ENCODE measurements at regions not wholly inside any gene's neighbourhood (a gene's known extent, or its start where the extent isn't known, plus 50 kb on each side); places are given as distances from the start of the nearest gene placed in this dataset.

DNA sequence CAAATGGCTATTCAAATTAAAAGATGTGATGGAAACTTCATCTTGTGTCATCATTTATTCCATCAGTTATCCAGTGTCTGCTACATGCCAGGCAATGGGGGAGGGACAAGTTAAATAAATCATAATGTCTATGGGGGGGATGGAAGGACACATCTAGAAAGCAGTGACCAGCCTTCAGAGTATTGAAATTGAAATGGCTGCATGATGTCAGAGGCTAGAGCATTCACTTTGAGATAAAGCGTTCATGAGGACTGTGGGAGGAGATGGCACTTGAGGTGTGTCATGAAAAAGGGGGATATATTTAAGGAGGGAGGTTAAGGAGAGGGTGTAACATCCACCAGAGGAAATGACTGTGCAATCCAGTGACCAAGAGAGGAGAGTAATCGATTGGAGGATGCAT is 50.6 kb downstream of the SLIT2 start:
- Histone ChIP-seq H3K4me3 (no peak overlapping the region), H3K27ac (no peak overlapping the region), H3K4me1 (replicated peaks in 1 of 2) (peaks cover 6 to 8% of the 10 kb centered on the region in 2 donors)
- in situ Hi-C loops (cut with MboI; ENCODE audit: low pct_unique_long_range_greater_than_20kb in 2 of 9, low sequenced_read_pairs in 9 of 9, unreplicated experiment in 9 of 9), result loop anchor here in 2 of 9 experiments (25.0 kb wide), 1 partner anchor 385 kb away; no protein-coding TSS in a partner anchor
- ATAC-seq (replicated peaks in 6 of 8), result peak in 6 of 8 experiments; percentile 20 to 88 (median 75)
- 43 to 100% (median 83%) methylated on average over 1 to 2 of the region's 2 CpGs; no CpG with 5 or more reads in 3 of the 10 experiments for WGBS, 10 experiments

DNA sequence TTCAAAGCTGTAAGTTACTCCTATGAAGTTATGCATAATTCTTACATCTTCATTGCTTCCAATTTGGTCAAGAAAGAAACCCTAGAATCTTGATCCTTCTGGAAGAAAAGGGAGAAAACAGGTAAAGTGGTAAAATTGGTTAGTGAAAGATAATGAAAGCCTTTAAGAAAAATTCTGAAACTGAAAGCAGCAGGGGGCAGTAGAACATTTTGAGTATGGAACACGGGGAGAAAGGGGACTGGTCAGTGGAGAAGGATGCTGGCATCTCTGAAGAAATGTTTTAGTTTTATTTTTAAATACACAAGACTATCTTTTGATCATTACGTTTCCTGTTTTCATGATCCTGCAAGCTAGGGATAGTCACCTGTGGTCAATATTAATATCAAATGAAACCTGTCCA is 54.3 kb downstream of the SLIT2 start:
- Histone ChIP-seq H3K4me3 (no peak overlapping the region), H3K4me1 (replicated peaks in 1 of 2) (peaks cover 6 to 8% of the 10 kb centered on the region in 2 donors), H3K27ac (no peak overlapping the region)
- peak in 1 of 8 experiments; percentile 41 for ATAC-seq (replicated peaks in 6 of 8)
- in situ Hi-C loops (cut with MboI; ENCODE audit: low pct_unique_long_range_greater_than_20kb in 2 of 9, low sequenced_read_pairs in 9 of 9, unreplicated experiment in 9 of 9), result loop anchor here in 2 of 9 experiments (25.0 kb wide), 1 partner anchor 381 kb away; no protein-coding TSS in a partner anchor
- 13 to 100% (median 65%) methylated on average over 1 to 2 of the region's 2 CpGs for WGBS, 10 experiments

DNA sequence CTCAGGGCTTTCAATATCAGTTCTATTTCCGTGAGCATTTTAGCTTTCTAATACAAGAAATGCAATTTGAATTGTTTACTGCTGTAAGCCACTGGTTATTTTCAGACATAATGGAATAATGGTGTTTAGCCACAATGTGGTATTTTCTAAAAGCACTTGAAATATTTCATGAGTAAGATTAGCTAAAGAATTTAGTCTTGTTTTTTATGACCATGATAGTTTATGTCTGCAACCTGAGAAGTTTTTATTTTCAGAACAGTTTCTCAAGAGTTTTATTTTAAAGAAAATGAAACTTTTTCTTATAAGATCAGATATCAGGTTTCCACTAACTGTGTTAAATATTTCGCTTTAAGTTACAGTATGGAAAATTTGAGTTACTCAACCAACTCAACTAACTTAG is 60.2 kb downstream of the SLIT2 start:
- in situ Hi-C loops (cut with MboI; ENCODE audit: low pct_unique_long_range_greater_than_20kb in 2 of 9, low sequenced_read_pairs in 9 of 9, unreplicated experiment in 9 of 9), result loop anchor here in 2 of 9 experiments (25.0 kb wide), 1 partner anchor 375 kb away; no protein-coding TSS in a partner anchor
- no peak overlapping the region for H3K4me3 ChIP-seq
- H3K27ac ChIP-seq, result no peak overlapping the region
- H3K4me1 ChIP-seq (replicated peaks in 1 of 2), result peaks cover 0 to 2% of the 10 kb centered on the region in 2 donors
- WGBS, 10 experiments, result 83 to 100% (median 100%) methylated on average over 1 to 2 of the region's 2 CpGs
- ATAC-seq (replicated peaks in 6 of 8), result no peak

DNA sequence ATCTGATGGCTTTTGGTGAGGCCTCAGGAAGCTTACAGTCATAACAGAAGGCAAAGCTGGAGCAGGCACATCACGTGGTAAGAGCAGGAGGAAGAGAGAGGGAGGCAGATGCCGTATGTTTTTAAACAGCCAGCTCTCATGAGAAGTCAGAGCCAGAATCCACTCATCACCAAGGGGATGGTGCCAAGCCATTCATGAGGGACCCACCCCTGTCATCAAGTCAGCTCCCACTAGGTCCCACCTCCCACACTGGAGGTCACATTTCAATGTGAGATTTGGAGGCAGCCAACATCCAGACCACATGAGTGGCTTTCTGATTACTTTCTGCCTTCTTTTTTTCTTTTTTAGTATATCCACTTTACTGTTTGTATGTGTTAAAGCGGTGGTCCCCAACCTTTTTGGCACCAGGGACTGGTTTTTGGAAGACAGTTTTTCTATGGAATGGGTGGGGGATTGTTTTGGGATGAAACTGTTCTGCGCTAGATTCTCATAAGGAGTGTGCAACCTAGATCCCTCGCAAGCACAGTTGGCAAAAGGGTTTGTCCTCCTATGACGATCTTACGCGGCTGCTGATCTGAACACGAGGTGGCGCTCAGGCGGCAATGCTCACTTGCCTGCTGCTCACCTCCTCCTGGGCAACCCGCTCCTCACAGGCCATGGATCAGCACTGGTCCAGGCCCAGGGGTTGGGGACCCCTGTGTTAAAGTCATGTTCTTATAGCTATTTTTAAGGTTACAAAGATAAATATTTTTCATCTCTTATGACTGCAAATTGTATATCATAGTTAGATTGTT is 61.7 kb downstream of the SLIT2 start:
- in situ Hi-C loops (cut with MboI; ENCODE audit: low pct_unique_long_range_greater_than_20kb in 2 of 9, low sequenced_read_pairs in 9 of 9, unreplicated experiment in 9 of 9), result loop anchor here in 2 of 9 experiments (25.0 kb wide), 1 partner anchor 374 kb away; no protein-coding TSS in a partner anchor
- peaks cover 9 to 17% of the 10 kb centered on the region in 2 donors for H3K4me1 ChIP-seq (replicated peaks in 1 of 2)
- peak in 1 of 8 experiments; percentile 62 for ATAC-seq (replicated peaks in 6 of 8)
- no peak overlapping the region for H3K4me3 ChIP-seq
- WGBS, 10 experiments, result 43 to 100% (median 79%) methylated on average over 1 to 10 of the region's 12 CpGs; no CpG with 5 or more reads in 2 of the 10 experiments
- no peak overlapping the region for H3K27ac ChIP-seq

DNA sequence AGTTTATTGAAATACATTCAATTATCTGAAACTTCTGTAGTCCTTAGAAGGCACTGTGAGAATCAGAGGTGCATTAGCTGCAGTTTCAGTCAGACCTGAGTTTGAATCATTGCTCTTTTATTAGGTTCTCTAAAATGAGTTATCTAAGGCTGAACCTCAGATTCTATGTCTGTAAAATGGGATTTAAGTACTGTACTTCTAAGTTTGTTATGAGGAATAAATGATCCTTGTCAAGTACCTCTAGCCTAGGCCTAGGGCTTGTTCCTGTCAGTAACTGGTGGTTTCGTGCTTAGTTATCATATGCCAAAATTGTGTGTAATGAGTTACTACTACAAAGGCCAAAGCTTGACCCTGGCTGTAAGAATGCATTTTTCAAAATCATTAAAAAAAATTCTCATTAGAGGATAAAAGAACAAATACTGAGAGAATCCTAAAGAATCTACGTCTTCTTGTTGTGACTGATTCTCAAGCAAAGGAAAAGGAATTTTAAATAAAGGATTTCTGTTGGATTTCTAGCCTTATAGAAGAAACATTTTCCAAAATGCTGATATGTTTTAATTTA is 65.8 kb downstream of the SLIT2 start:
- Histone ChIP-seq H3K27ac (peak overlapping the region in 1 of 2 donors; percentile 46), H3K4me3 (no peak overlapping the region), H3K4me1 (replicated peaks in 1 of 2) (peaks cover 24 to 32% of the 10 kb centered on the region in 2 donors)
- ATAC-seq (replicated peaks in 6 of 8), result peak in 2 of 8 experiments; percentile 11 to 21
- 17 to 100% (median 67%) methylated on average over 1 to 2 of the region's 2 CpGs; no CpG with 5 or more reads in 1 of the 10 experiments for WGBS, 10 experiments
- in situ Hi-C loops (cut with MboI; ENCODE audit: low pct_unique_long_range_greater_than_20kb in 2 of 9, low sequenced_read_pairs in 9 of 9, unreplicated experiment in 9 of 9), result loop anchor here in 2 of 9 experiments (25.0 kb wide), 1 partner anchor 370 kb away; no protein-coding TSS in a partner anchor

DNA sequence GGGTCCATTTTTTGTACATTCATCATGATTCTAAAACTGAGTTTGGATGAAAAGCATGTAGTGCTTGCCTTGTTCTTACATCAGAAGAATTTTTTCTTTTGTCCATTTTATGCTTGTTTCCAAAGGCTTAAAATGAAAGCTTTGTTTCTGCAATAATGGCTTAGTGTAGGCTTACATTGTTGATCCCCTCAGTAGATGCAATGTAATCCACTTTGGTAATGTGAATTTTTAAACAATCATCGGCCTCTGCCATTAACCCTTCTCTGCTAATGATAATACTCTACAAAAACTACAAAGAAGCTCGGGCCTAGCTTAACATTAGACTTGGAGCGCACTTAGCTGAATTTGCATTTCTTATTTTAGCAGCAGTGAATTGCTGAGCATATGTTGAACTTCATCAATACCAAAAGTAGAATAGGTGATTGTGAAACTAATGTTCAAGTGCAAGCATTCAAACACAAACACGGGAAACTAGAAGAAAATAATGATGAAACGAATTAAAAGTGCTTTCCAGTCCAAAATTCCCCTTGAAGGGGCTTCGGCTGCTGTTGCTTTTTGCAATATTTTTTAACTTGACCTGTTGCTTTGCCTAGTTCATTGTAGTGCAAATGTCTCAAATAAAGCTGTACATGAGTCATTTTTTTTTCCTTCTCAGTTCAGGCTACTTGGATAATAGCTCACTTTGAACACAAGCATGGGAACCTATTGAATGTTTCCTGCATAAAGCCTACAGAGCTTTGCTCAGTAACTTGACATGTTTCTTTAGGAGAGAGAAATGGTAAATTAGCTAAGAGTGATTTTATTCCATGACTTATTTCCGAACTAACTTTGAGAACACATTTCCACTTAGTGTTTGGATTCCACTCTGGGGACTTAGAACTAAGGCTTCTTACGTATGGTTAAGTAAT is 66.5 kb downstream of the SLIT2 start:
- peak in 7 of 8 experiments; percentile 17 to 83 (median 74) for ATAC-seq (replicated peaks in 6 of 8)
- WGBS, 10 experiments, result 3 to 85% (median 24%) methylated on average over 2 to 8 of the region's 8 CpGs
- in situ Hi-C loops (cut with MboI; ENCODE audit: low pct_unique_long_range_greater_than_20kb in 2 of 9, low sequenced_read_pairs in 9 of 9, unreplicated experiment in 9 of 9), result loop anchor here in 2 of 9 experiments (25.0 kb wide), 1 partner anchor 369 kb away; no protein-coding TSS in a partner anchor
- Histone ChIP-seq H3K27ac (peak overlapping the region in 1 of 2 donors; percentile 46), H3K4me3 (no peak overlapping the region), H3K4me1 (replicated peaks in 1 of 2) (peaks cover 24 to 32% of the 10 kb centered on the region in 2 donors)

DNA sequence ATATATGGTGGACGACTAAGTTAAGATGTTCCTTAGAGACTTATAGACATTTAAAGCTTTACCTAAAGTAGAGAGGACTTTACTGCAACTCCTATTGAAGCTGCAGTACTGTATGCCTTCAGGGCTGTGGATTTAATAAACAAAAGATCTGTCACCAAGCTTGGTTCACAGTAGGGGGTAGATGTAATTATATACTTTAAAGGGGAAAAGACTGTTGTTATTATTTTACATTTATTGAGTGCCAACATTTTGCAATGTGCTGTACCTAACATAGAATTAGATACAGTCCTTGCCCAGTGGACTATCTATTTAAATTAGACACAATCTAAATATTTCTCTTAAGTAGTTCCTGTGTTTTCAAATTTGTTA is 67.2 kb downstream of the SLIT2 start:
- peaks cover 24 to 32% of the 10 kb centered on the region in 2 donors for H3K4me1 ChIP-seq (replicated peaks in 1 of 2)
- no peak overlapping the region for H3K27ac ChIP-seq
- WGBS, 10 experiments, result 0 to 100% (median 20%) methylated on average over 1 of the region's 1 CpG; no CpG with 5 or more reads in 3 of the 10 experiments
- H3K4me3 ChIP-seq, result no peak overlapping the region
- in situ Hi-C loops (cut with MboI; ENCODE audit: low pct_unique_long_range_greater_than_20kb in 2 of 9, low sequenced_read_pairs in 9 of 9, unreplicated experiment in 9 of 9), result loop anchor here in 2 of 9 experiments (25.0 kb wide), 1 partner anchor 368 kb away; no protein-coding TSS in a partner anchor
- ATAC-seq (replicated peaks in 6 of 8), result peak in 6 of 8 experiments; percentile 23 to 55 (median 36)

DNA sequence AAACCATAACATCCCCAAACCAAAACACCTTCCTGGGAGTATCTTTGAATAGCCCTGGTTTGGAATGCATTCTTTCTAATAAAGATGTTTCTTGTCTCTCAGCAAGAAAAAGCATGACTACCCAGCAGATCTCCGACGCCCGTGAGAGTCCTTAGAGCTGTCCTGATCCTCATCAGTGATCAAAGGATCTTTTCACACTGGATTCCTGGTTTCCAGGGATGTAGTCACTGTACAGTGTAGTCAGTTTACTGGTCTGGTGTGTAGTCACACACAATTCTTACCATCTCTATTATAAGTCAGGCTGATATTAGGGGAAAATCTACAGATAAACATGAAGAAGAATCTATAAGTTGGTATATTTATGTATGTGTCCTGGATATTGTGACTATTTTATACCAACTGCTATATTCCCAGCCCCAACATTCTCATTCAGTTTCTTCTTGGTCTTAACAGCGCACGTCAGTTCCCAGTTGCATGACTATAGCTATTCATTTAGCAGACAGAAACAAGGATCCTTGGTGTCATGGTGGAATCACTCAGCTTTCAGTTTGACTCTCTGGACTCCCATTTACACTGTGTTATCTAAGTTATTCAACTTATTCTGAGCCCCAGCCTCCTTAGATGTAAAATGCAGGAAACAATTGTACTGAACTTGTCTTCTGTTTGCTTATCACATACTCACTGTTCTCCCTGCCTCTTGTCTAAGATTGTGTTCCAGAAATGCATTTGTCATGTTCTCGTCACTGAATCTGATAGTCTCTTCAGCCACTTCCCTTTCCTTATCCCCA is 68.3 kb downstream of the SLIT2 start:
- no peak overlapping the region for H3K27ac ChIP-seq
- no peak overlapping the region for H3K4me3 ChIP-seq
- peaks cover 24 to 32% of the 10 kb centered on the region in 2 donors for H3K4me1 ChIP-seq (replicated peaks in 1 of 2)
- in situ Hi-C loops (cut with MboI; ENCODE audit: low pct_unique_long_range_greater_than_20kb in 2 of 9, low sequenced_read_pairs in 9 of 9, unreplicated experiment in 9 of 9), result loop anchor here in 2 of 9 experiments (25.0 kb wide), 1 partner anchor 367 kb away; no protein-coding TSS in a partner anchor
- 62 to 100% (median 84%) methylated on average over 3 to 6 of the region's 6 CpGs; no CpG with 5 or more reads in 2 of the 10 experiments for WGBS, 10 experiments
- ATAC-seq (replicated peaks in 6 of 8), result peak in 4 of 8 experiments; percentile 19 to 78 (median 39)

DNA sequence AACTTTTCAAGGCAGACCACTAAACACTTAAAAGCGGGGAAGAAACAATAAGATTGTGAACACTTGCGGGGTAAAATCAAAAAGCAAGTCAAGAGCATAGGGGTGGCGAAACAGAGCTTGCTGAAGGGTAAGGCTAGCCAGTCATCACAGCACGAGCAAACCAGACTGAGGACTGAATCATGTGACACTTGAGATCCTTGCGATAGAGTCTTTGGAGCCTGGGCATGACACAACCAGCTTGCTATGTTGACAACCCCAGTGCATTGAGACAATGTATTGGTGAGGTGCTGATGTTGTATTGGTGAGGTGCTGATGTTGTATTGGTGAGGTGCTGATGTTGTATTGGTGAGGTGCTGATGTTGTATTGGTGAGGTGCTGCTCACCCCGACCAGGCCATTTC is 72.3 kb downstream of the SLIT2 start:
- H3K4me3 ChIP-seq, result no peak overlapping the region
- 72 to 100% (median 95%) methylated on average over 2 to 5 of the region's 6 CpGs; no CpG with 5 or more reads in 1 of the 10 experiments for whole genome bisulfite sequencing, 10 experiments
- in situ Hi-C loops (cut with MboI; ENCODE audit: low pct_unique_long_range_greater_than_20kb in 2 of 9, low sequenced_read_pairs in 9 of 9, unreplicated experiment in 9 of 9), result loop anchor here in 2 of 9 experiments (25.0 kb wide), 1 partner anchor 363 kb away; no protein-coding TSS in a partner anchor
- peaks cover 10 to 16% of the 10 kb centered on the region in 2 donors for H3K4me1 ChIP-seq (replicated peaks in 1 of 2)
- peak in 2 of 8 experiments; percentile 69 for ATAC-seq (replicated peaks in 6 of 8)
- no peak overlapping the region for H3K27ac ChIP-seq

DNA sequence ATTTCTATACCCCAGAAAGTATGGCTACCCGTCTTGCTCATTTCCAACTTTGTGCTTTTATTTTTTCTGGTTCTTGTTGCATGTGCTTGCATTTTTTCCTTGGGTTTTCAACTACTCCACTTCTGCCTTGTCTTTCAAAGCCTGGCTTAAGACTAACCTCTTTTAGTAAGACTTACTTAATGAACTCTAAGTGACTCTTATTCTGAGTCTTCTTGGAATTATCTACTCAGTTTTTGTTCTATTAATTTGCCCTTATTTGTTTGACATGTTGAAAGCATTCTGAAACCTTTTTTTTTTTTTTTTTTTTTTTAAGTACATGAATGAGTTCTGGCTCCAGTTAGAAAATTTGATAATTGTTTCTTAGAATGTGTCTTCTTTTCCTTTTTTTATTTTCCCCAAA is 74.8 kb downstream of the SLIT2 start:
- Histone ChIP-seq H3K4me1 (replicated peaks in 1 of 2) (no peaks in the 10 kb centered on the region), H3K4me3 (no peak overlapping the region), H3K27ac (no peak overlapping the region)
- ATAC-seq (replicated peaks in 6 of 8), result no peak
- in situ Hi-C loops (cut with MboI; ENCODE audit: low pct_unique_long_range_greater_than_20kb in 2 of 9, low sequenced_read_pairs in 9 of 9, unreplicated experiment in 9 of 9), result no loop called here
- WGBS, 10 experiments, result 64 to 100% (median 79%) methylated on average over 1 of the region's 1 CpG; no CpG with 5 or more reads in 2 of the 10 experiments

DNA sequence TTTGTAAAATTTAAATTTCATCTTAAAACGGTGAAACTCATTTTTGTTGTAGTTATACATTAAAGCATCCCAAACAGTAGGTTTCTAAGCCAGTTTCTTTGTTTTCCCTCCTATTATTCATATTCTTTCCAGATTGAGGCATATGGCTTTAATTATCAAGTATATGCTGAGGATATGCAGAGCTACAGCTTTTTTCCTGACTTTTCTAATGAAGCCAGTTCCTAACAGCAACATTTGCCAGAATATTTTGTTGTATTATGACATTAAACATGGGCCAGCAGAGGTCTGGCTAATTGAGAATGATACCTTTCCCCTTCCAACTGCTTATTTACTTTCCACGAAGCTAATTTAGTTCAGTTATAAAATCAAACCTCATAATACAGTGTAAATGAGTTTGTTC is 75.3 kb downstream of the SLIT2 start:
- WGBS, 10 experiments, result 0 to 100% (median 83%) methylated on average over 2 of the region's 2 CpGs
- Histone ChIP-seq H3K27ac (no peak overlapping the region), H3K4me3 (no peak overlapping the region), H3K4me1 (replicated peaks in 1 of 2) (no peaks in the 10 kb centered on the region)
- in situ Hi-C loops (cut with MboI; ENCODE audit: low pct_unique_long_range_greater_than_20kb in 2 of 9, low sequenced_read_pairs in 9 of 9, unreplicated experiment in 9 of 9), result no loop called here
- peak in 1 of 8 experiments; percentile 33 for ATAC-seq (replicated peaks in 6 of 8)
